T1000 (cell line): ENCODE measurements at regions not wholly inside any gene's neighbourhood (a gene's known extent, or its start where the extent isn't known, plus 50 kb on each side); places are given as distances from the start of the nearest gene placed in this dataset.

ENCODE experiments used
- DNase-seq: peaks from one replicate; lab custom pipeline; 2025; ENCODE audit warnings: mixed read lengths; lab: John Stamatoyannopoulos, UW

- DNase-seq = no peak
Observed at GRCh38 chr6:93829009-93829408, 409.6 kb upstream of the EPHA7 start.

DNA sequence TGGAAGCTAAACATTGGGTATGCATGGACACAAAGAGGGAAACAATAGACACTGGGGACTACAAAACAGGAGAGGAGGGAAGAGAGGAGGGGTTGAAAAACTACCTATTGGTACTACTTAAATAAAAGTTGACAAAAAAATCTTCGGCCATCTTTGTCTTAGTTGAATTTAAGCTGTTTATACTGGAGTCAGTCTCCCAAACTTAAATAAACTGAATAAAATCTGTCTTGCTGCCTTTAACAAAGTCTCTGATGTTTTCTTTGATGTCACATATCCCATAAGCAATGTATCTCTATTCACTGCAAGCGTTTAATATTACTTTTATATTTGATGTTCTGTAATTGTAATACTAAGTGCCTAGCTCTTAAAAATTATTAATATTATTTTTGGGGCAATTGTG is 409.2 kb upstream of the EPHA7 start:
- DNase-seq = no peak

DNA sequence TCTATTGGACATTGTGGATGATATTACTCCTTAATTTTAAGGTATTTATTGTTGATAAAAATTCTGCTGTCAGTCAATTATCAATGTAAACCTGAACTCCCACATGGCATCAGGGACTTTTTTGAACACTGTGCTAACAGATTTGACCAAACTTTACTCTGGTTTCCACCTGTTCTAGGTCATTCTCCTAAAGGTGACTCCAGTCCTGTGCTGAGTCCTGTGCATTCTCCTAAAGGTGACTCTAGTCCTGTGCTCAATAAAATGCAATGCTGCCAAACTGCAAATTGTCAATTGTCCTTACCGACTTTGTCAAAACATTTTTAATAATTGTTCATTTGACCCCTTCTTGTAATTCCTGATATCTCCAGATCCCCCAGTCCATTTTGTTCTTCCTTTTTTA is 408.4 kb upstream of the EPHA7 start:
- no peak for DNase-seq

DNA sequence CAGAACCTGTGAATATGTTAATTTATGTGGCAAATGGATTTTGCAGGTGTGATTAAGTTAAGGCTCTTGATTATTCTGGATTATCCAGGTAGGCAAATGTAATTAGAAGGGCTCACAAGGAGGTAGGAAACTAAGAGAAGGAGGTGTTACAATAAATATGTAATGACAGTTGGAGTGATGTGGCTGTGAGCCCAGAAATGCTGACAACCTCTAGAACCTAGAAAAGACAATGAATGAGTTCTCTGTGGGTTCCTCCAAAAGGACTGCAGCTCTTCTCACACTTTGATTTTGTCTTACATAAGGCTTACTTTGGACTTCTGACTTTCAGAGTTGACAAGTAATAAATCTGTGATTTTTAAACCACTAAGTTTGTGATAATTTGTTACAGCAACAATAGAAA is 406.6 kb upstream of the EPHA7 start:
- DNase-seq = no peak

DNA sequence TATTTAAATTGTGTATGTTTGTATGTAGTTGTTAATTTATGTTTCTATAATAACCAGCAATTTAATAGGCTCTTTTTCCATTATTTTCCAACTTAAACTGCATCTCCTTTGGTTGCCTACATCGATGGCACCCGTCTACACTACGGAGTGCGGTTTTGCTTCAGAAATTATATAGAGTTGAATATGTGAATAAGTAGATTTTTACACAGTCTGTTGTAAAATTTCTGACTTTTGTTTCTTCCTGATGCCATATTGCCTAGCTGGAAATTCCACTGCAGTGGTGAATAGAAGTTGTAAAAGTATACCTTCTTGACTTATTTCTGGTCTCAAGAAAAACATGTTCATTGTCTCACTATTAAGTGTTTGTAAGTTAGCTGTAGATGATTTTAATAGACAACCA is 404.1 kb upstream of the EPHA7 start:
- DNase-seq = no peak

GRCh38 chr6:93822434-93823265 is 403.3 kb upstream of the EPHA7 start:
- no peak for DNase-seq

DNA sequence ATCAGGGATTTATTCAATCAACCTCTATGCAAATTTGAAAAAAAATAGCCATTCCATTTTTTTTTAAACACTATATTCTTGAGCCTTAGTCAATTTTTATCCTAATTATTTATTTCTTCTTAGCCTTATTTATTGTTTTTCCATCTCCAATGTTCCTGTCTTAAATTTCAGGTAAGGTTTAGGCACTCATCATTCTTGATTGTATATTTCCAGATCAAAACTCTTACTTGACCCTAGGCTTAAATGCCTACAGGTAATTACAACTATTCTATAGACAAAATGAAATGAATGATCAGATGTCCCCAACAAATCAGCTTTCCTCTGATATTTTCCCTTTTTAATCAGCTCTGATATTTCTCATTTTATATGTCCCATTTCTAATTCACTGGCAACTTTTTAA is 402.6 kb upstream of the EPHA7 start:
- no peak for DNase-seq

- DNase-seq = no peak
Observed at GRCh38 chr6:93820465-93821082, 401.2 kb upstream of the EPHA7 start.

DNA sequence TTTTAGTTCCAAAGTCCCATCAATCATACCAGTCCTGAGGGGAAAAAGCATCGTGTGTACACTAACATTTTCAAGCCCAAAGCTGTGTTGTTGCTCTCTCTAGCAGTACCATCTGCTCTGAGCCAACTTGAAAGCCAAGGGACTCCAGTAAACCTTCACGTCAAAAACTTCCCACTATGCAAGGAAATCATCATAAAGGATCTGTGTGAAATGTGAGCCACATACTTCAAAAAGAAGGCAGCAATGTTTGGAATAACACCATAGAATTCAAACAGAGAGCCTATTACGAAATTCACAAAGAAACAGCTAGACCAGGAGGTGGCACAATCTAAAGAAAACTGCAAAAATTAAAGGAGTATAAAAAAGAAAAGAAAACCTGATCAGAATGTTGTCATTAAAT is 399.8 kb upstream of the EPHA7 start:
- no peak for DNase-seq

DNA sequence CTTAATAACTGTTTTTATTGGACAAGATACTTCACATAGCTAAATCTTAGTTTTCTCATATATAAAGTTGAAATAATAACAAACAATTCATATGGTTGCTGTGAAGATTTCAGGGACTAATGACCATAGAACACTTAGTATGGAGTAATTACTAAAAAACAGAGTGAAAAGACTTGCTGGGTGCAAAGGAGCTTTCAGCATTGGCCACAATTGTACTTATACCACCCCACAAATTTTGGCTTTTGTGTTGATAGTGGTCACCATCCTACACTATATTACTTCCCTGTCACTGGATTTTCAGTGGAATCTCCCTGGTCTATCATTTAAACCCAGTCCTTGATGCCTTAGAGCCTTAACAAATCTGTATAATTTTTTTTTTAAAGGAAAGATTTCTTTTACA is 398.6 kb upstream of the EPHA7 start:
- no peak for DNase-seq

- DNase-seq = no peak
Observed at GRCh38 chr6:93806409-93807270, 387.3 kb upstream of the EPHA7 start.

- DNase-seq = no peak
Observed at GRCh38 chr6:93801101-93801847, 381.9 kb upstream of the EPHA7 start.

DNA sequence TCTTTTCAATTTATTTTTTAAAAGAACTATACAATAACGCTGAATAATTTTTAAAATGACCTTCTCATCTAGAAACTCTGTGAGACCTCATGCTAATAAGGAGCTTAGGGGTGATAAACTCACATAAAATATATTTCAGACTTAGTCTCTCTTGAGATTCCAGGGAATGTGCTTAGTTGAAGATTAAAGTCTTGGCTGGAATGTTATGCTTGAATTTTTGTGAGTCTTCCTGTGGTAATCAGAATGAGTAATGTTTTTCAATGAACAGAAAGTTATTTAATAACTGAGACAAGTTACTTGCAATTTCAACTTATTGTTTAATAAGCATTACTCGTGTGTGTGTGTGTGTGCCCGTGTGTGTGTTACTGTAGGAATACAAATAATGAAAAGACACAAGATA is 379.9 kb upstream of the EPHA7 start:
- no peak for DNase-seq

- DNase-seq = no peak
Observed at GRCh38 chr6:93794166-93794565, 374.8 kb upstream of the EPHA7 start.

- no peak for DNase-seq
Observed at GRCh38 chr6:93792746-93793145, 373.4 kb upstream of the EPHA7 start.

DNA sequence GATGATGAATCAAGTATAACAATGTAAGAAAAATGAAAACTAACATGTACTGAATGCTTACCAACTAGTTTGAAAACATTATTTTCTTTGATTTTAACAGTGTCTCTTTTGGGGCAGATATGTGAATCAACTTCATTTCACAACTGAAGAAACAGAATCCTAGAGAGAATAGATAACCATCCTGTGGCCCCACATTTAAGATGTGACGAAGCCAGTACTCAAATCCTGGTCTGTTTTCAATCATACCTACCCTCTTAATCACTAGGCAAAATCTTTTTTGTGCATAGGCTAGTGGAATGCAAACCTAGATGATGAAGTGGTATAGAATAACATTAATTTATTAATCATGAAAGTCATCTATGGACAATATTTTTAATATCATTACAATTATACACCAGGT is 371.6 kb upstream of the EPHA7 start:
- DNase-seq = no peak

DNA sequence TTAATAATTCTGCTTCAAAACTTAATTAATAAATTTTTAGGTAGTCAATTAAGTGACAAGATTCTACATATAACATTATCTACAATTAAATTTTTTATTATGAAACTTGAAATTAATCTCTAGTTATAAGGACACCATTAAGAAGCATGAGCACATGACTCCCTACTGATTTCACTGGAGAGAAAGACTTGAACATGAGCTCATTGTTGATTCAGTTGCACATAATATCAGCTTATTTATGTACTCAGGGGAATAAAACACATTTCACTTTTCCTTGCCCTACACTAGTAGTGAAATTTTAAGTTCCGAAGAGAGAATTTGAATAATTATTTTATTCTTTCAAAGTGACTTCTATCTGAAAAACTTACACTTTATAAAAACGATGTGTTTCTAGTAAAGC is 370.2 kb upstream of the EPHA7 start:
- no peak for DNase-seq

DNA sequence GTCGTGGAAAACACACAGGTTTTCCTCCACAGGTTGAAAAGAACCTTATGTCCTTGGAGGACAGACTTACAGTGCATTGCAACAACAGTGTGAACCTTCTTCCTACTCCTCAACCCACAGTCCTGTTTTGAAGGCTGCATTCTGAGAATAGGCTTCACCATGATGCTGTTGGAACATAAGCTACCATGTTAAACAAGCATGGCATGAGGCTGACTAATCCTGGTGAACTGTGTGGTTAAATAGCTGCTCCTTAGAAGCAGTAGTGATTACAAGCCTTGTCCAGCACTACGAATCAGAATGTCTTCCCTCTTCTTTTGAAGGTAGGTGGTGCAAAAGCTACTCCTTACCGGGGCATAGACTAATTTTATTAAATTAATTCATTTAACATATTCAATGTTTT is 368.5 kb upstream of the EPHA7 start:
- no peak for DNase-seq

DNA sequence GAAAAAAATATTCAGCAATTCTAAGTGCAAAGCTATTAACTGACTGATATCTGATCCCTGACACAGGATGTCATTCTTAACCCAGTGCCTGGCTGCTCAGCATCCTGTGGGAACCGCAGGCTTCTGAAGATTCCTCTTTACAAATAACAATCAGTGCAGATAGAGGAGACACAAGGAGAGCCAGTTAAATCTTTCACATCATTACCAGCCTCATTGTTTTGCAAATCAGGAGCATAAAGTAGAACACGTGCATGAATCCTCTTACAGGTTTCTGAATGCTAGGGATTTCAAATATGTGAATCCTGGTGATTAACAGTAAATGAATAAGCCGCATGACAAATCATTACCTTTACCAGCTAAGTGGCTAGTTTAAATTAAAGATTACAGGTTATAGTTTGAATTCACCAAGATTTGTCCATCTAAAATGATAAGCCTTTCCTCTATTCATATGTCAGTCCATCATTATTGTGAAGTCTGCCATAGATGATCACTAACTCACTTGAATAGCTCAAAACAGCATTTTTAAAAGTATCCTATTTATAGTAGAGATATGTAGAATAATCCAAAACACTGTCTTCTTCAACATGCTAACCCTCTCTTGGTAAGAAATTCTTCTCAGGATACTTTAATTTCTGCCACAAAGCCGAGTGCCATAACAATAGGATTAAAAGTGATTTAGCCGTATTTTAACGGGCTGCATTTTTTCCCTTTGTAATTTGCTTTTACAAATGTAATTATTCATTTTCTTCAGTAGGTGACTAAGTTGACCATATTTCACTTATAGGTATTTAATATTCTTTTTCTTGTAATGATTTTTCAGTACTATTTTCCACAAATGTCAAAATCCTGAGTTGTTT is 367.3 kb upstream of the EPHA7 start:
- no peak for DNase-seq

GRCh38 chr6:93785694-93786030 is 366.3 kb upstream of the EPHA7 start:
- no peak for DNase-seq
